Adrenal gland (tissue), 9 donors: ENCODE measurements at regions not wholly inside any gene's neighbourhood (a gene's known extent, or its start where the extent isn't known, plus 50 kb on each side); places are given as distances from the start of the nearest gene placed in this dataset.

Experiments used
- DNase-seq, 7 donors: peaks; one replicate each; pipeline ENCODE4 v3.0.0-alpha.2; 2019 to 2020
- H3K27ac ChIP-seq, 5 donors: fragments of 200-600 bp; sonication (generic) in 4 of 5; 1 replicate in 3 of 5; 2 replicates in 2 of 5; pipeline versions ENCODE4 v1.5.1 to v1.8.0; 2016 to 2020; ENCODE audit warnings: mild to moderate bottlenecking in 1 of 5
- H3K27me3 ChIP-seq: fragments of 200-600 bp; 2 replicates; pipeline ENCODE4 v1.8.0; 2021
- H3K36me3 ChIP-seq, 2 donors: fragments of 200-600 bp; replicated peaks in 1 of 2; 1 replicate in 1 of 2; 2 replicates in 1 of 2; pipeline versions ENCODE4 v1.5.1 to v1.8.0; 2018 to 2022
- H3K4me1 ChIP-seq, 2 donors: fragments of 200-600 bp; replicated peaks in 1 of 2; 1 replicate in 1 of 2; 2 replicates in 1 of 2; pipeline versions ENCODE4 v1.5.1 to v1.8.0; 2018 to 2021
- H3K4me3 ChIP-seq, 4 donors: fragments of 200-600 bp; sonication (generic) in 3 of 4; one replicate each; pipeline ENCODE4 v1.5.1; 2016 to 2018
- H3K9me3 ChIP-seq, 3 donors: fragments of 200-600 bp; sonication (generic) in 1 of 3; replicated peaks in 1 of 3; 1 replicate in 2 of 3; 2 replicates in 1 of 3; pipeline versions ENCODE4 v1.5.1 to v1.8.0; 2016 to 2021
- CTCF ChIP-seq, 6 experiments: fragments of 450-650 bp in 4 of 6; fragments of 200-600 bp in 2 of 6; sonication (generic) in 1 of 6; IDR thresholded peaks; 1 replicate in 5 of 6; 2 replicates in 1 of 6; pipeline versions ENCODE4 v1.5.1 to v1.8.0; 2016 to 2021; ENCODE audit warnings: antibody characterized with exemption in 6 of 6, mild to moderate bottlenecking in 2 of 6, moderate library complexity in 1 of 6
- POLR2A ChIP-seq, 2 donors: fragments of 450-650 bp; IDR thresholded peaks; one replicate each; pipeline ENCODE4 v1.6.1; 2017; ENCODE audit warnings: antibody characterized with exemption in 2 of 2, mild to moderate bottlenecking in 2 of 2, moderate library complexity in 1 of 2
- WGBS, 4 donors: extraction: QIAGEN DNeasy Blood & Tissue Kit in 2 of 4; methylation state at CpG; one replicate each; pipeline versions ENCODE4 v1.1.5 to v1.1.7; 2013 to 2017; 5-methylcytosine and 5-hydroxymethylcytosine counted together
- intact Hi-C, 2 donors: fragments of 100-400 bp; cut with DNase I; formaldehyde crosslinking; loops; one replicate each; pipeline versions ENCODE4 v1.14.1 to v1.15.0; 2022 to 2023
- donor health status: healthy with polysubstance abuse.
- donor health status: Bipolar disorder and iron deficiency.
- donor health status: DM: yes; HTN: yes; CAD: no.
- donor health status: DM: no; HTN: no; CAD: no.
- donor health status: DM: no; HTN: no; CAD: no.

DNA sequence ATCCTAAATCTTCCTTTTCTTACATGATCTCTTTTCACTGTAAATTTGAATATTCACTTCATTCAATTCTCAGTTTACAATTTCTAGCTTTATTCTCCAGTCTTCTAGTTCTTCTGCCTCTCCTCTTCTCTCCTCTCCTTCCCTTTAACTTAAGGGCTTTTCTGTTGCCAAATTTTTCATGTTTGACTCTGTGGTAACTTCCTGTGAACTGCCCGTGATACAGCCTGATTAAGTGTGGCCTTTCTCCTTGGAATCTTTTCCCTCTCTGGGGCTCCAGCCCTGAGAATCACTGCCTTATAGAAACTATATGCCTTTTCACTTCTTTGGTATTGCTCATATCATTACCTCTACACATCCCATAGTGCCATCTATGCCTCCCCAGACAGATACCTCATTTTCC, 1923.8 kb upstream of the CELF4 start:
- TF ChIP-seq CTCF (IDR thresholded peaks at IDR 0.05) (no peak), POLR2A (IDR thresholded peaks at IDR 0.05) (no peak)
- H3K4me3 ChIP-seq, result no peak overlapping the region
- H3K27me3 ChIP-seq, result no peaks in the 10 kb centered on the region
- no peak for DNase-seq
- 35 to 57% (median 48%) methylated on average over 1 of the region's 1 CpG for whole genome bisulfite sequencing, 4 donors
- no peaks in the 10 kb centered on the region for H3K4me1 ChIP-seq
- intact Hi-C loops, result no loop called here
- H3K36me3 ChIP-seq, result no peaks in the 10 kb centered on the region
- H3K27ac ChIP-seq, result no peak overlapping the region
- no peaks in the 10 kb centered on the region for H3K9me3 ChIP-seq

GRCh38 chr18:39487932-39488331, 1922.3 kb upstream of the CELF4 start:
- H3K9me3 ChIP-seq, result no peaks in the 10 kb centered on the region
- no peak overlapping the region for H3K4me3 ChIP-seq
- no peak for TF ChIP-seq CTCF (IDR thresholded peaks at IDR 0.05)
- TF ChIP-seq POLR2A (IDR thresholded peaks at IDR 0.05), result no peak
- DNase-seq, result no peak
- H3K36me3 ChIP-seq, result no peaks in the 10 kb centered on the region
- H3K27me3 ChIP-seq, result no peaks in the 10 kb centered on the region
- no peak overlapping the region for H3K27ac ChIP-seq
- 56 to 88% (median 77%) methylated on average over 3 of the region's 3 CpGs for WGBS, 4 donors
- intact Hi-C loops, result no loop called here
- no peaks in the 10 kb centered on the region for H3K4me1 ChIP-seq

DNA sequence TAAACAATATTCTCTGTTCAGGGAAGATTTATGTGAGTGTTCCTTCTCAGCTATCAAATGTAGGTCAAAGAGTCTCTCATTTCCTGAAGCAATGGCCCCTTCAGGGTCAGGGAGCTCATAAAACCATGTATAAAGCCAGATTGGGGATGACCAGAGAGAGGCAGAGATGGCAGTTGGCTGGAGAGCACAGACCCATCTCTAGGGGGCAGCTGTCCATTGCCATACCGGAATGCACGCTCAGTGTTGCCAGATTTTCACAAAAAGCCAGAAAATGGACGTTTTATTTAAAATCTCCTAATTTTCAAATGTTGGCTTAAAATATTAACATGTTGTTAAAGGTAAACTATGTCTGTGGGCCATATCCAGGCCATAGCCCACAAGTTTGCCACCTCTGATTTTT, 1920.7 kb upstream of the CELF4 start:
- H3K27ac ChIP-seq, result no peak overlapping the region
- no peaks in the 10 kb centered on the region for H3K27me3 ChIP-seq
- no peaks in the 10 kb centered on the region for H3K4me1 ChIP-seq
- no peak for DNase-seq
- H3K9me3 ChIP-seq, result no peaks in the 10 kb centered on the region
- TF ChIP-seq POLR2A (IDR thresholded peaks at IDR 0.05), result no peak
- TF ChIP-seq CTCF (IDR thresholded peaks at IDR 0.05), result no peak
- H3K4me3 ChIP-seq, result no peak overlapping the region
- H3K36me3 ChIP-seq, result no peaks in the 10 kb centered on the region
- WGBS, 4 donors, result 78 to 84% (median 83%) methylated on average over 3 of the region's 3 CpGs
- intact Hi-C loops, result no loop called here

DNA sequence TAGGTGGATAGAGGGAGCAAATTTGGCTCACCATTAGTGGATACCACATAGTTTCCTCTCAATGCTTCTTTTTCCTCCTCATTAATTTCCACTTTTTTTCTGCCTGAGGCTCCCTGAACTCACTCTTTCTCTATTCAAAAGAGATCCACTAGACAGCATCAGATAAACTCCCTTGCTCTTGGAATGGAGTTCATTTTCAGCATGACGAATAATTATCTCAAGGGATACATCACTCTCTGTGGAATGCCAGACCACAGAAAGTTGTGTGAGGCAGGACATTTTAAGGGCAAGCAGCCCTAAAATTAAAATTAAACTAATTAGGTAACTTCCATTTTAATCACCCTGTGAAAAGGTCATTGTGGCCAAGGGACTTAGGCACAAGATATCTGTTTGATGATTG, 1920.1 kb upstream of the CELF4 start:
- no peaks in the 10 kb centered on the region for H3K36me3 ChIP-seq
- intact Hi-C loops, result no loop called here
- no peak for DNase-seq
- TF ChIP-seq CTCF (IDR thresholded peaks at IDR 0.05) (no peak), POLR2A (IDR thresholded peaks at IDR 0.05) (no peak)
- WGBS, 4 donors, result 0 to 53% (median 31%) methylated on average over 1 of the region's 1 CpG
- H3K4me3 ChIP-seq, result no peak overlapping the region
- no peaks in the 10 kb centered on the region for H3K27me3 ChIP-seq
- no peaks in the 10 kb centered on the region for H3K4me1 ChIP-seq
- H3K9me3 ChIP-seq, result no peaks in the 10 kb centered on the region
- no peak overlapping the region for H3K27ac ChIP-seq
